PC-9 (cell line): ENCODE measurements at regions not wholly inside any gene's neighbourhood (a gene's known extent, or its start where the extent isn't known, plus 50 kb on each side); places are given as distances from the start of the nearest gene placed in this dataset.

ENCODE experiments used
- BruUV-seq: library from RNA; stranded (reverse); fragments of 400-500 nt; replicated peaks from 2 replicates; lab custom pipeline; 2021; lab: Mats Ljungman, UMichigan
- CTCF ChIA-PET: fragments of 300-600 bp; sonication (Branson Sonifier 250); formaldehyde crosslinking; loops from one replicate; lab custom pipeline; 2022; ENCODE audit warnings: antibody characterized with exemption; lab: Charles Lee
- POLR2A ChIA-PET: fragments of 300-600 bp; sonication (Branson Sonifier 250); formaldehyde crosslinking; loops from one replicate; lab custom pipeline; 2022; ENCODE audit warnings: antibody characterized with exemption; ENCODE audit not compliant: unreplicated experiment; lab: Charles Lee
- DNase-seq, 2 experiments: peaks; one replicate each; pipeline versions ENCODE4 v3.0.0 to v3.0.0-alpha.2; 2015 to 2022; ENCODE audit warnings: mixed read lengths in 1 of 2
- H2AFZ ChIP-seq: fragments of 200-600 bp; sonication (generic); 2 replicates; pipeline ENCODE4 v1.8.1; 2017; ENCODE audit warnings: antibody characterized with exemption
- H3F3A ChIP-seq: fragments of 200-600 bp; sonication (generic); 2 replicates; pipeline ENCODE4 v1.8.1; 2017; ENCODE audit warnings: antibody characterized with exemption, mild to moderate bottlenecking, low read depth; ENCODE audit not compliant: insufficient read depth
- H3K27ac ChIP-seq: fragments of 200-600 bp; sonication (generic); 2 replicates; pipeline ENCODE4 v1.6.1; 2016; ENCODE audit warnings: mixed run types
- H3K27me3 ChIP-seq: fragments of 200-600 bp; sonication (generic); 2 replicates; pipeline ENCODE4 v1.6.1; 2016; ENCODE audit warnings: low read depth, mixed run types; ENCODE audit not compliant: insufficient read depth
- H3K36me3 ChIP-seq: fragments of 200-600 bp; sonication (generic); 2 replicates; pipeline ENCODE4 v1.6.1; 2016; ENCODE audit warnings: low read depth, mixed run types
- H3K4me1 ChIP-seq: fragments of 200-600 bp; sonication (generic); replicated peaks from 2 replicates; pipeline ENCODE4 v1.6.1; 2016; ENCODE audit warnings: mixed run types; ENCODE audit not compliant: insufficient read depth
- H3K4me2 ChIP-seq: fragments of 200-600 bp; sonication (generic); 2 replicates; pipeline ENCODE4 v1.6.1; 2017; ENCODE audit warnings: mixed run types
- H3K4me3 ChIP-seq: fragments of 200-600 bp; sonication (generic); 2 replicates; pipeline ENCODE4 v1.6.1; 2016; ENCODE audit warnings: mixed run types
- H3K79me2 ChIP-seq: fragments of 200-600 bp; sonication (generic); 2 replicates; pipeline ENCODE4 v1.6.1; 2017; ENCODE audit warnings: low read depth, mixed run types
- H3K9me2 ChIP-seq: fragments of 200-600 bp; sonication (generic); 2 replicates; pipeline ENCODE4 v1.8.1; 2017; ENCODE audit warnings: mild to moderate bottlenecking; ENCODE audit not compliant: insufficient read depth
- H3K9me3 ChIP-seq: fragments of 200-600 bp; sonication (generic); 2 replicates; pipeline ENCODE4 v1.8.1; 2016; ENCODE audit warnings: low read depth; ENCODE audit not compliant: insufficient read depth
- H4K20me1 ChIP-seq: fragments of 200-600 bp; sonication (generic); 2 replicates; pipeline ENCODE4 v1.8.1; 2017; ENCODE audit not compliant: insufficient read depth
- EZH2 ChIP-seq: fragments of 200-600 bp; sonication (generic); IDR thresholded peaks from 2 replicates; pipeline ENCODE4 v1.8.0; 2017; ENCODE audit warnings: antibody characterized with exemption, low read depth
- intact Hi-C: fragments of 100-400 bp; cut with micrococcal nuclease; formaldehyde crosslinking; loops from one replicate; pipeline ENCODE4 v1.10.0; 2022; ENCODE audit not compliant: unreplicated experiment
- TF ChIP-seq, protein P1 (sequence below): fragments of 200-600 bp; sonication (generic); conservative IDR thresholded peaks from 2 replicates; pipeline ENCODE4 v1.6.1; 2017; ENCODE audit warnings: mixed run types, antibody characterized with exemption, mild to moderate bottlenecking, moderate library complexity

DNA sequence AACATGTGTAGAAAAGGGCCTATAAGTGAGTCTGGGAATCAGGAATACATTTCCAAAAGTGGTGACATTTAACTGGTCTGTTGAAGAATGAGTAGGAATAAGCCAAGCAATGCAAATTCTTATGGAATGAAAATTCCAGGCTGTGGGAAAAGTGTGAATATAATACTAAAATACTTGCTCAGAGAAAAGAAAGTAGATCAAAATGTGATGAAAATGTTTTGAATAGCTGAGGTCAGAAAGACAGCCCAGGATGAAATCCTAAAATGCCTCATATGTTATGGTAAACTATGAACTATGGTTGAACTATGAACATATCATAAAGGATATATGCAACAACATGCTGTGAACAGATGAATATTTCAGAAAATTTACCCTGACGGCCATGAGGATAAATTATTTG is 688.3 kb upstream of the FAT3 start:
- H4K20me1 ChIP-seq: no peaks in the 10 kb centered on the region
- no peaks in the 10 kb centered on the region for H3F3A ChIP-seq
- H3K79me2 ChIP-seq: no peaks in the 10 kb centered on the region
- no peak overlapping the region for H3K4me2 ChIP-seq
- no peak overlapping the region for H3K4me3 ChIP-seq
- intact Hi-C loops: no loop called here
- H3K9me2 ChIP-seq: no peaks in the 10 kb centered on the region; the same call in 1 of the 2 replicates
- ChIA-PET CTCF (no interaction called here), POLR2A (no interaction called here)
- H3K36me3 ChIP-seq: no peaks in the 10 kb centered on the region
- H3K9me3 ChIP-seq: no peaks in the 10 kb centered on the region
- DNase-seq: no peak
- no peak overlapping the region for H3K27ac ChIP-seq
- no TSS peak for BruUV-seq
- no peaks in the 10 kb centered on the region for H3K27me3 ChIP-seq
- H3K4me1 ChIP-seq: no peaks in the 10 kb centered on the region
- no peak overlapping the region for H2AFZ ChIP-seq
- TF ChIP-seq EZH2: no peak
- TF ChIP-seq, protein P1, sequence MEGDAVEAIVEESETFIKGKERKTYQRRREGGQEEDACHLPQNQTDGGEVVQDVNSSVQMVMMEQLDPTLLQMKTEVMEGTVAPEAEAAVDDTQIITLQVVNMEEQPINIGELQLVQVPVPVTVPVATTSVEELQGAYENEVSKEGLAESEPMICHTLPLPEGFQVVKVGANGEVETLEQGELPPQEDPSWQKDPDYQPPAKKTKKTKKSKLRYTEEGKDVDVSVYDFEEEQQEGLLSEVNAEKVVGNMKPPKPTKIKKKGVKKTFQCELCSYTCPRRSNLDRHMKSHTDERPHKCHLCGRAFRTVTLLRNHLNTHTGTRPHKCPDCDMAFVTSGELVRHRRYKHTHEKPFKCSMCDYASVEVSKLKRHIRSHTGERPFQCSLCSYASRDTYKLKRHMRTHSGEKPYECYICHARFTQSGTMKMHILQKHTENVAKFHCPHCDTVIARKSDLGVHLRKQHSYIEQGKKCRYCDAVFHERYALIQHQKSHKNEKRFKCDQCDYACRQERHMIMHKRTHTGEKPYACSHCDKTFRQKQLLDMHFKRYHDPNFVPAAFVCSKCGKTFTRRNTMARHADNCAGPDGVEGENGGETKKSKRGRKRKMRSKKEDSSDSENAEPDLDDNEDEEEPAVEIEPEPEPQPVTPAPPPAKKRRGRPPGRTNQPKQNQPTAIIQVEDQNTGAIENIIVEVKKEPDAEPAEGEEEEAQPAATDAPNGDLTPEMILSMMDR: no peak

DNA sequence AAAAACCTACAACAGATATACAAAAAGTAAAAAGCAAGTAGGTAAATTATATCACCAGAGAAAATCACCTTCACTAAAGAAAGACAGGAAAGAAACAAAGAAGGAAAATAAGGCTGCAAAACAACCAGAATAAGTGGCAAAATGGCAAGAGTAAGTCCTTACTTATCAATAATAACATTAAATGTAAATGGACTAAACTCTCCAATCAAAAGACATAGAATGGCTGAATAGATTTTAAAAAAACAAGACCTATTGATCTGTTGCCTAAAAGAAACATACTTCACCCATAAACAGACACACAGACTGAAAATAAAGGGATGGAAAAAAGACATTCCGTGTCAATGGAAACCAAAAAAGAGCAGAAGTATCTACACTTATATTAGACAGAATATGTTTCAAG is 695.7 kb upstream of the FAT3 start:
- intact Hi-C loops: no loop called here
- ChIA-PET POLR2A (no interaction called here), CTCF (no interaction called here)

DNA sequence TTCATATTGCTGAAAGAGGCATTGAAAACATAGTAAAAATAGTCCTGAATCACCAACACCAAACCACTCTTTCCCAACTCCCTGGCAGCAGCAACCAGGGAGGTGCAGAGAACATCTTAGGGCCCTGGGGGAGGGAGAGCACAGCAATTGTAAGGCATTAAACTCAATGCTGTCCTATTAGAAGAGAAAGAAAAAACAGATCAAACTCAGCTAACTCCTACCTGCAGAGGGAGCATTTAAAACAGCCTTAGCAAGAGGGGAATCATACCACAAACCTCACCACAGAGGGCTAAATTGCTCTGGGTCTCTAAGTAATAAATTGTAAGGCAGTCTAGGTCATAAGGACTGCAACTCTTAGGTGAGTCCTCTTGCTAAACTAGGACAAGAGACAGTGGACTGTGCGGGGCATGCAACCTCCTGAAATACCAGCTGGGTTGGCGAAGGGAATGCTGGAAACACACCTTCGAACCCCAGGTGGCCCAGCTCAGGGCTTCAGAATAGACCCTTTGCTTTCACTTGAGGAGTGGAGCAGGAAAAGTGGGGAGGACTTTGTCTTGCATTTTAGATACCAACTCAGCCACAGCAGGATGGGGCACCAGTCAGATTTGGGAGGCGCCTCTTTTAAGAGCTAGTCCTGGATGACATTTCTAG is 697.1 kb upstream of the FAT3 start:
- Histone ChIP-seq H3K4me1 (no peaks in the 10 kb centered on the region), H4K20me1 (no peaks in the 10 kb centered on the region), H3K27me3 (no peaks in the 10 kb centered on the region), H3K9me3 (no peaks in the 10 kb centered on the region), H3K4me2 (no peak overlapping the region), H3K27ac (no peak overlapping the region), H3K9me2 (no peaks in the 10 kb centered on the region), H3K36me3 (no peaks in the 10 kb centered on the region), H3K79me2 (no peaks in the 10 kb centered on the region), H2AFZ (peak overlapping the region; percentile 37; the same call in 1 of the 2 replicates), H3F3A (no peaks in the 10 kb centered on the region), H3K4me3 (no peak overlapping the region)
- POLR2A ChIA-PET: no interaction called here
- TF ChIP-seq, protein P1: no peak
- TF ChIP-seq EZH2: no peak
- intact Hi-C loops: no loop called here
- no peak for DNase-seq
- BruUV-seq: no TSS peak
- CTCF ChIA-PET: no interaction called here

More for the DNA sequence above, 695.7 kb upstream of the FAT3 start:
- TF ChIP-seq EZH2: no peak
- TF ChIP-seq, protein P1: no peak
- Histone ChIP-seq H3K9me2 (no peaks in the 10 kb centered on the region), H3F3A (no peaks in the 10 kb centered on the region), H3K36me3 (no peaks in the 10 kb centered on the region), H3K27me3 (no peaks in the 10 kb centered on the region), H3K79me2 (no peaks in the 10 kb centered on the region), H3K9me3 (no peaks in the 10 kb centered on the region), H3K4me1 (no peaks in the 10 kb centered on the region), H3K4me3 (no peak overlapping the region), H2AFZ (no peak overlapping the region), H3K4me2 (no peak overlapping the region), H4K20me1 (no peaks in the 10 kb centered on the region), H3K27ac (no peak overlapping the region)
- DNase-seq: no peak
- no TSS peak for BruUV-seq
